Pancreas (tissue), 10 donors: ENCODE measurements at regions not wholly inside any gene's neighbourhood (a gene's known extent, or its start where the extent isn't known, plus 50 kb on each side); places are given as distances from the start of the nearest gene placed in this dataset.

Experiments used
- ATAC-seq, 4 donors: fragments of 200-7000 bp; cut with Tn5 transposase; one replicate each; pipeline versions ENCODE4 v1.8.0 to v1.9.1; 2020; ENCODE audit warnings: mild to moderate bottlenecking in 4 of 4, moderate library complexity in 4 of 4
- DNase-seq, 6 donors: peaks; one replicate each; pipeline ENCODE4 v3.0.0-alpha.2; 2020
- FAIRE-seq: peaks from 2 replicates; lab custom pipeline; 2012; peaks lifted over from hg19 to GRCh38; lab: Jason Lieb, UNC
- H3K27ac ChIP-seq, 4 donors: fragments of 200-600 bp; sonication (generic); 1 replicate in 3 of 4; 2 replicates in 1 of 4; pipeline versions ENCODE4 v1.5.0 to v1.8.0; 2020
- H3K27me3 ChIP-seq, 4 donors: fragments of 200-600 bp; one replicate each; pipeline ENCODE4 v1.8.0; 2021
- H3K36me3 ChIP-seq, 3 donors: fragments of 200-600 bp; sonication (generic) in 1 of 3; one replicate each; pipeline versions ENCODE4 v1.5.0 to v1.8.0; 2020 to 2021
- H3K4me1 ChIP-seq, 3 donors: fragments of 200-600 bp; one replicate each; pipeline ENCODE4 v1.8.0; 2021
- H3K4me3 ChIP-seq, 4 donors: fragments of 200-600 bp; sonication (generic) in 2 of 4; one replicate each; pipeline versions ENCODE4 v1.5.0 to v1.8.0; 2020 to 2021
- H3K9me3 ChIP-seq, 4 donors: fragments of 200-600 bp; one replicate each; pipeline ENCODE4 v1.8.0; 2021
- WGBS, 2 donors: extraction: QIAGEN DNeasy Blood & Tissue Kit; methylation state at CpG; one replicate each; pipeline ENCODE4 v1.1.7; 2013; 5-methylcytosine and 5-hydroxymethylcytosine counted together
- intact Hi-C, 3 donors: fragments of 100-400 bp; cut with DNase I; formaldehyde crosslinking; loops; one replicate each; pipeline versions ENCODE4 v1.11.1 to v1.14.2; 2022
- TF ChIP-seq, protein P1 (sequence below), 4 donors: fragments of 200-600 bp; sonication (generic) in 3 of 4; IDR thresholded peaks; one replicate each; pipeline versions ENCODE4 v1.5.0 to v1.8.0; 2021; ENCODE audit warnings: antibody characterized with exemption in 4 of 4
- donor health status: healthy with polysubstance abuse.
- donor health status: DM: no; HTN: no; CAD: no; lungs with moderate emphysema.
- donor health status: DM: no; HTN: no; CAD: no.
- donor health status: control.
- donor health status: control.
- donor health status: Bipolar disorder and iron deficiency.
- donor health status: DM: yes; HTN: yes; CAD: no.
- donor health status: DM: no; HTN: no; CAD: no.
- donor health status: DM: no; HTN: no; CAD: no.
- donor health status: DM: yes; HTN: yes; CAD: no.

DNA sequence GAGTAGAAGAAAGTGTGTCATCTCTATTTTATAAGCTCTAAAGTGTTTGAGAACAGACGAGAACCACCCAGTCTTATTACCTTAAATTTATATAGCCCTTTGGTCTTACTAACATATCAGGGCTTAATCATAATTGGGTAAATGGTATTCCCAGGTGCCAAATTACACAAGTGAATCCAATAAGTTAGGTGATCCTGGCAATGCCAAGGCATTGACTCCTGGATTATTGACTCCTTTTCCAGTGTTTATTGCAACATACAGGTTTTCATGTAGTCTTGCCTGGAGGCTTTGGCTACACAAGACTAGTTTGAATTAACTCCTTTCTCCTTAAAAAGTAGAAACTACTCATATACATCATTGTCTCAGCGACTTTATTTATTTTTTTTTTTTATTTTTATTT is 59.7 kb upstream of the MAPRE2 start:
- FAIRE-seq (no peak), ATAC-seq (no peak), DNase-seq (no peak)
- Histone ChIP-seq H3K4me1 (no peaks in the 10 kb centered on the region), H3K27ac (no peak overlapping the region), H3K9me3 (no peaks in the 10 kb centered on the region), H3K27me3 (no peaks in the 10 kb centered on the region), H3K4me3 (no peak overlapping the region), H3K36me3 (no peaks in the 10 kb centered on the region)
- intact Hi-C loops = no loop called here
- TF ChIP-seq, protein P1, sequence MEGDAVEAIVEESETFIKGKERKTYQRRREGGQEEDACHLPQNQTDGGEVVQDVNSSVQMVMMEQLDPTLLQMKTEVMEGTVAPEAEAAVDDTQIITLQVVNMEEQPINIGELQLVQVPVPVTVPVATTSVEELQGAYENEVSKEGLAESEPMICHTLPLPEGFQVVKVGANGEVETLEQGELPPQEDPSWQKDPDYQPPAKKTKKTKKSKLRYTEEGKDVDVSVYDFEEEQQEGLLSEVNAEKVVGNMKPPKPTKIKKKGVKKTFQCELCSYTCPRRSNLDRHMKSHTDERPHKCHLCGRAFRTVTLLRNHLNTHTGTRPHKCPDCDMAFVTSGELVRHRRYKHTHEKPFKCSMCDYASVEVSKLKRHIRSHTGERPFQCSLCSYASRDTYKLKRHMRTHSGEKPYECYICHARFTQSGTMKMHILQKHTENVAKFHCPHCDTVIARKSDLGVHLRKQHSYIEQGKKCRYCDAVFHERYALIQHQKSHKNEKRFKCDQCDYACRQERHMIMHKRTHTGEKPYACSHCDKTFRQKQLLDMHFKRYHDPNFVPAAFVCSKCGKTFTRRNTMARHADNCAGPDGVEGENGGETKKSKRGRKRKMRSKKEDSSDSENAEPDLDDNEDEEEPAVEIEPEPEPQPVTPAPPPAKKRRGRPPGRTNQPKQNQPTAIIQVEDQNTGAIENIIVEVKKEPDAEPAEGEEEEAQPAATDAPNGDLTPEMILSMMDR (IDR thresholded peaks at IDR 0.05) = no peak
- 88 to 92% methylated on average over 2 of the region's 2 CpGs for WGBS, 2 donors

DNA sequence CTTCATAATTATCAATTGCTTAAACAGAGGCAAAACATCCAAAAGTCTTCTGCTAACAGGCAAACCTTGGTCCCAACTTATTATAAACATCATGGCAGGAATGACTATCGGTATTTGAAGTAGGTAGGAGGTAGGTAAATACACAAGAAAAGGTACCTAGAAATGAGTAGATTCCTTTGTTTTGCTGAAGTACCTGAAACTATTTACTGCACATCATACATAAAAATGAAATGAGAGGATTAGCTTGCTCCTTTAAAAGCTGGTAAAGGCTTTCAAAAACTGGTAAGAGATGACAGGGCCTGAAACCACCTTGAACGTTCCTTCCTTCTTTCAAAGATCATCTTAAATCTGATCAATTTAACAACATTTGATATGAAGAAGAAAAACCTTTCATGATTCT is 55.2 kb upstream of the MAPRE2 start:
- TF ChIP-seq, protein P1 (IDR thresholded peaks at IDR 0.05) = no peak
- no peak for DNase-seq
- Histone ChIP-seq H3K9me3 (no peaks in the 10 kb centered on the region), H3K27me3 (no peaks in the 10 kb centered on the region), H3K27ac (no peak overlapping the region), H3K4me3 (no peak overlapping the region), H3K4me1 (no peaks in the 10 kb centered on the region), H3K36me3 (no peaks in the 10 kb centered on the region)
- no peak for FAIRE-seq
- WGBS, 2 donors = 74 to 77% methylated on average over 2 of the region's 2 CpGs
- no peak for ATAC-seq
- intact Hi-C loops = no loop called here

- TF ChIP-seq, protein P1 (IDR thresholded peaks at IDR 0.05) = no peak
Measured at GRCh38 chr18:34990597-34990996, 50.6 kb upstream of the MAPRE2 start.

GRCh38 chr18:34991152-34991551 is 50.1 kb upstream of the MAPRE2 start:
- H3K27ac ChIP-seq = no peak overlapping the region
- H3K4me3 ChIP-seq = no peak overlapping the region
- intact Hi-C loops = no loop called here
- DNase-seq = no peak
- TF ChIP-seq, protein P1 (IDR thresholded peaks at IDR 0.05) = no peak
- FAIRE-seq = no peak
- no peaks in the 10 kb centered on the region for H3K9me3 ChIP-seq
- no peaks in the 10 kb centered on the region for H3K4me1 ChIP-seq
- H3K36me3 ChIP-seq = no peaks in the 10 kb centered on the region
- no peak for ATAC-seq
- WGBS, 2 donors = 88% methylated on average over 7 of the region's 7 CpGs
- no peaks in the 10 kb centered on the region for H3K27me3 ChIP-seq

More at GRCh38 chr18:34990597-34990996, 50.6 kb upstream of the MAPRE2 start:
- Histone ChIP-seq H3K4me1 (no peaks in the 10 kb centered on the region), H3K36me3 (no peaks in the 10 kb centered on the region), H3K9me3 (no peaks in the 10 kb centered on the region), H3K4me3 (no peak overlapping the region), H3K27ac (no peak overlapping the region), H3K27me3 (no peaks in the 10 kb centered on the region)
- FAIRE-seq (no peak), ATAC-seq (no peak), DNase-seq (no peak)
- intact Hi-C loops = no loop called here
- WGBS, 2 donors = 81% methylated on average over 4 of the region's 4 CpGs
